SU-DHL-6 (cell line): ENCODE measurements at regions not wholly inside any gene's neighbourhood (a gene's known extent, or its start where the extent isn't known, plus 50 kb on each side); places are given as distances from the start of the nearest gene placed in this dataset.

Source experiments
- H2AFZ ChIP-seq: fragments of 200-600 bp; sonication (generic); 2 replicates; pipeline ENCODE4 v1.6.1; 2014; ENCODE audit warnings: low read depth, mild to moderate bottlenecking, moderate library complexity, mixed read lengths, antibody characterized with exemption, low read length; ENCODE audit not compliant: severe bottlenecking
- H3F3A ChIP-seq: fragments of 200-600 bp; shearing (Covaris generic); 2 replicates; pipeline ENCODE4 v1.6.0; 2016; ENCODE audit warnings: antibody characterized with exemption, mild to moderate bottlenecking; ENCODE audit not compliant: insufficient read depth
- H3K27ac ChIP-seq: fragments of 200-600 bp; sonication (generic); 2 replicates; pipeline ENCODE4 v1.5.1; 2016; ENCODE audit warnings: low read depth, mild to moderate bottlenecking, low read length, moderate library complexity, mixed read lengths
- H3K27me3 ChIP-seq: fragments of 200-600 bp; sonication (generic), shearing (Covaris generic); 2 replicates; pipeline ENCODE4 v1.6.0; 2014; ENCODE audit warnings: mild to moderate bottlenecking, low read length
- H3K36me3 ChIP-seq: fragments of 200-600 bp; sonication (generic); 2 replicates; pipeline ENCODE4 v1.6.1; 2014; ENCODE audit warnings: mild to moderate bottlenecking, low read length, mixed read lengths
- H3K4me2 ChIP-seq: fragments of 300-600, 200-600 bp; shearing (Covaris generic), sonication (generic); 2 replicates; pipeline ENCODE4 v1.6.0; 2014; ENCODE audit warnings: low read length, low read depth, mild to moderate bottlenecking; ENCODE audit not compliant: poor library complexity, severe bottlenecking
- H3K4me3 ChIP-seq: fragments of 200-600 bp; sonication (generic); 2 replicates; pipeline ENCODE4 v1.5.1; 2014; ENCODE audit warnings: antibody characterized with exemption, low read length, mild to moderate bottlenecking, mixed read lengths; ENCODE audit not compliant: insufficient read depth, poor library complexity, severe bottlenecking
- H3K79me2 ChIP-seq: fragments of 200-600 bp; sonication (generic); 2 replicates; pipeline ENCODE4 v1.6.1; 2014; ENCODE audit warnings: mild to moderate bottlenecking, low read length, moderate library complexity; ENCODE audit not compliant: insufficient read depth
- H3K9ac ChIP-seq: fragments of 200-600 bp; sonication (generic); 2 replicates; pipeline ENCODE4 v1.7.0; 2014; ENCODE audit warnings: mild to moderate bottlenecking, low read length
- H3K9me2 ChIP-seq: fragments of 200-600 bp; sonication (generic); replicated peaks from 2 replicates; pipeline ENCODE4 v1.6.1; 2014; ENCODE audit warnings: low read length; ENCODE audit not compliant: insufficient read depth
- H3K9me3 ChIP-seq: fragments of 200-600 bp; sonication (generic); 2 replicates; pipeline ENCODE4 v1.6.1; 2014; ENCODE audit warnings: low read length, mixed read lengths; ENCODE audit not compliant: insufficient read depth
- H4K20me1 ChIP-seq: fragments of 200-600 bp; sonication (generic); 2 replicates; pipeline ENCODE4 v1.6.1; 2014; ENCODE audit warnings: low read depth, mild to moderate bottlenecking, antibody characterized with exemption, low read length, moderate library complexity, mixed read lengths
- CTCF ChIP-seq: fragments of 200-600 bp; sonication (generic); IDR thresholded peaks from one replicate; pipeline ENCODE4 v1.5.1; 2017; ENCODE audit warnings: antibody characterized with exemption, mild to moderate bottlenecking, low read length, moderate library complexity; ENCODE audit not compliant: insufficient read depth, poor library complexity, severe bottlenecking
- EZH2phosphoT487 ChIP-seq: fragments of 200-600 bp; sonication (generic), shearing (Covaris generic); conservative IDR thresholded peaks from 2 replicates; pipeline ENCODE4 v1.6.1; 2018; ENCODE audit warnings: mild to moderate bottlenecking, antibody characterized with exemption, low read length, moderate library complexity, mixed read lengths

- no peak for TF ChIP-seq EZH2phosphoT487
- TF ChIP-seq CTCF, result no peak
- no peaks in the 10 kb centered on the region for H4K20me1 ChIP-seq
- no peak overlapping the region for H3K4me3 ChIP-seq
- no peak overlapping the region for H2AFZ ChIP-seq
- H3K9me2 ChIP-seq, result no peaks in the 10 kb centered on the region
- H3K27me3 ChIP-seq, result no peaks in the 10 kb centered on the region
- no peaks in the 10 kb centered on the region; the same call in 1 of the 2 replicates for H3F3A ChIP-seq
- no peaks in the 10 kb centered on the region for H3K36me3 ChIP-seq
- H3K9me3 ChIP-seq, result 0 out of 2 replicates have a peak, but pooled peaks cover under 1% of the 10 kb centered on the region
- no peak overlapping the region for H3K9ac ChIP-seq
- no peak overlapping the region for H3K27ac ChIP-seq
- H3K79me2 ChIP-seq, result no peaks in the 10 kb centered on the region
- H3K4me2 ChIP-seq, result no peak overlapping the region
Measured at GRCh38 chr3:161969867-161970266, 473.3 kb downstream of the OTOL1 start.

- Histone ChIP-seq H3K79me2 (no peaks in the 10 kb centered on the region), H3K4me2 (no peak overlapping the region), H3F3A (no peaks in the 10 kb centered on the region), H3K9ac (no peak overlapping the region), H3K27ac (no peak overlapping the region), H2AFZ (no peak overlapping the region), H3K9me3 (peaks cover 20% of the 10 kb centered on the region; the same call in 1 of the 2 replicates), H3K4me3 (no peak overlapping the region), H3K27me3 (no peaks in the 10 kb centered on the region), H3K9me2 (no peaks in the 10 kb centered on the region), H4K20me1 (no peaks in the 10 kb centered on the region), H3K36me3 (no peaks in the 10 kb centered on the region)
- TF ChIP-seq CTCF, result no peak
- no peak for TF ChIP-seq EZH2phosphoT487
Measured at GRCh38 chr3:161975201-161975600, 478.6 kb downstream of the OTOL1 start.

GRCh38 chr3:161977063-161977462, 480.5 kb downstream of the OTOL1 start:
- no peak overlapping the region for H3K9ac ChIP-seq
- H3K79me2 ChIP-seq, result no peaks in the 10 kb centered on the region
- peaks cover 20% of the 10 kb centered on the region; the same call in 1 of the 2 replicates for H3K9me3 ChIP-seq
- no peak overlapping the region for H3K4me3 ChIP-seq
- no peaks in the 10 kb centered on the region for H4K20me1 ChIP-seq
- no peaks in the 10 kb centered on the region for H3F3A ChIP-seq
- no peaks in the 10 kb centered on the region for H3K9me2 ChIP-seq
- H3K4me2 ChIP-seq, result no peak overlapping the region
- TF ChIP-seq CTCF, result no peak
- no peak for TF ChIP-seq EZH2phosphoT487
- H3K36me3 ChIP-seq, result no peaks in the 10 kb centered on the region
- H2AFZ ChIP-seq, result no peak overlapping the region
- no peak overlapping the region for H3K27ac ChIP-seq
- no peaks in the 10 kb centered on the region for H3K27me3 ChIP-seq
